KBM-7 (cell line): ENCODE measurements at regions not wholly inside any gene's neighbourhood (a gene's known extent, or its start where the extent isn't known, plus 50 kb on each side); places are given as distances from the start of the nearest gene placed in this dataset.
"Not testable (repeated sequence)": the region's sequence is repeated elsewhere in the genome, so short reads cannot be mapped to it uniquely, and the experiment has no call there.

Source experiments
- DNase-seq: peaks from one replicate; pipeline ENCODE4 v3.0.0-alpha.2; 2015
- in situ Hi-C: fragments of 300-500 bp; cut with MboI; formaldehyde crosslinking; loops from 2 replicates; pipeline ENCODE4 v1.14.3; 2020; ENCODE audit warnings: low sequenced_read_pairs, low pct_unique_long_range_greater_than_20kb, mixed read lengths

DNA sequence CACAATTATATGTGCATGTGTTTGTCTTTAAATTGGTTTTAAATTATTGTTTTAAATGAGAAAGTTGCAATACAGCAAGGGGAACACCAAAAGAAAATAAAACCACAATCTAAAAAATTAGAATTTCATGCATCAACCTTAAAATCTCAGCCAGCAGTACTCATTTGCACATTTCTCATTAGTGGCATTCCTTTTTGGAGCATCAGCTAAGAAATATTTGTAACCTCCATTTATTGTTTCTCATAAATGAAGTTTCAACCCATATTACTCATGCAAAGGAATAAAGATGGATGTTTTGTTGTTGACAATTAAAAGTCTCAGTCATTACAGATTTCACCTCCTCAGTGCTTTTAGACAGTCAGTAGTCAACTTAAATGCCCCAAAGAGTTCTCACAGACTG lies 160.1 kb downstream of the TBX15 start:
- in situ Hi-C loops, result no loop called here
- DNase-seq, result no peak

DNA sequence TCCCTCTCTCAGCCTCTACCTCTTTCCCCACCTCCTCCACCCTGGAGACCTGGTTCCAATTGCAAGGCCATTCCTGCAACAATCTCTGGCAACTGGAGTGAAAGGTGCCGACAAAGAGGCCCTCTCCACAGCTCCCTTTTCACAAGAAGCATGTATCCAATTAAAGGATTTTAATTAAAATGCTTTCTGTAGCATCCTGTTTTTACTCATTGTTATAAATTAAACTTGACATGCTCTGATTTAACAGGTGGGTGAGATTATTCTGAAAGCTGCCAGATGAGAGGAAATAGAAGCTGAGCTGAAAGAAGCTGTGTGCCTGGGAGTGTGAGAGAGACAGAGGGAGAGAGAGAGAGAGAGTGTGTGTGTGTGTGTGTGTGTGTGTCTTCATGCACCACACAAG lies 160.5 kb downstream of the TBX15 start:
- DNase-seq, result no peak
- in situ Hi-C loops, result no loop called here

DNA sequence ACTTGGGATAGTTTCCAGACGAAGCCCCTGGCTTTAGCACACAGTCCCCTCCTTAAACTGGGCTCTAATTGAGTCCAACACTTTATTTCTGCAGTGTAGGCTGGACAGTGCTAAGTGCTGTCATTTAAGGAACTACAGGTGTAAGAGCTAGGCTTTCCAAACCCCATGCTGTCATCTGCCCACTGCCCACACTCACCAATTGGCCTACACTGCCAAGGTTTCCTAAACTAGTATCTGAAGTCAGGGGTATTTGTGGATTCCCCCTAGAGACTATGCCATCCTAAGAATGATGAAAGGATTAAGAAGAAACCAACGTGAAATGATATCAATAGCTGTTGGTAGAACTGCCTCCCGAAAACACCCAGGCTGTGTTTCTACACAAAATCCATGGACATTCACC lies 160.9 kb downstream of the TBX15 start:
- DNase-seq, result no peak
- in situ Hi-C loops, result no loop called here

DNA sequence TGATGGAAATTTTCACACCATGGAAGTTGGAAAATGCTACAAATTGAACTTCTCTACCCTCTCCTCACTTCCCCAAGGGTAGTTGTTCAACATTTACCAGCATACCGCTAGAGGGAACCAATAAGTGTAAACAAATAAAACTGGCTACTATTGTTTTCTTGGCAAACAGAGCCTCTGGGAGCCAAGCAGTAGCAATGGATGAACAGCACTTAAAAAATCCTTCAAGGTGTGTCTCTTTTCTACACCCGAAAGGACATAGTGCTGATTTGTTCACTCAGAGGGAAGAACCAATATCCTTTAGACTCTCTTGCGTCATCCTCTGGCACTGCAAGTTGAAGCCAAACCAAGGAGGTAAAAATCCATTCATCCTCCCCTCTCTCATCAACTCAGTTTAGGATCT lies 161.5 kb downstream of the TBX15 start:
- no peak for DNase-seq
- in situ Hi-C loops, result no loop called here

DNA sequence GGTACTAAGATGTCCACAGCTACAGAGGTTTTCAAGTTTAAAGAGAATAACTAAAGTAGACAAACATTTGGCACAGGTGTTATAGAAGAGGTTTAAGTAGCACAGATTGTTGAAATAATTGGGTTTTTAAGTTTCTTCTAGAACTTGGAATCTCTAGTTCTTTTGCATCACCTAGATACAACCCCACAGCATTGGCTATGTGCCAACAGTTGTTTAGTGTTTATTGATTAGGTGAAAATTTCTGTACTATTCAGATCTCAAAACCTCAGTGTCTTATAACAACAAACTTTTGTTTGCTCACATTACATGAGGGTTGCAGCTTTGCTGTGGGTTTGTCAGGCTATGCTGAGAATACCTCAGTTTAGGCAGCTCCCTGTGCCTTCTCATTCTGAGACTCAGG lies 162.5 kb downstream of the TBX15 start:
- in situ Hi-C loops, result no loop called here
- no peak for DNase-seq

DNA sequence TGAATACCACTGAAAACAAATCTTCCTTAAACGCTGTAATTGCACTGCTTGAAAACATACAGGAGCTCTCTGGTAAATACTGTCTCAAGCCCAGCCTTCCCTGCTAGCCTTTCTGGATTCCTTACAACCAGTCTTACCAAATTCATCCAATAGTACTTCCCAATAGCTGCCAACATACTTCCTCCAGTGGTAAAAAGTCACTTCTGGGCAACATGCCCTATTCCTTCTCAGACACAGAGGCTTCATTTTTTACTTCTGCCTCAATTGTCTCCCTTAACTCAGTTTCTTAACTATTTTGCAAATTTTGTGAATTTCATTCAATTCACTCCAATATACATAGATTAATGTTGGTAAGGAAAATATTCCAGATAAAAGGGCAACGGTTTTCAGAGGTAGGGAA lies 166.3 kb downstream of the TBX15 start:
- no peak for DNase-seq
- in situ Hi-C loops, result no loop called here

DNA sequence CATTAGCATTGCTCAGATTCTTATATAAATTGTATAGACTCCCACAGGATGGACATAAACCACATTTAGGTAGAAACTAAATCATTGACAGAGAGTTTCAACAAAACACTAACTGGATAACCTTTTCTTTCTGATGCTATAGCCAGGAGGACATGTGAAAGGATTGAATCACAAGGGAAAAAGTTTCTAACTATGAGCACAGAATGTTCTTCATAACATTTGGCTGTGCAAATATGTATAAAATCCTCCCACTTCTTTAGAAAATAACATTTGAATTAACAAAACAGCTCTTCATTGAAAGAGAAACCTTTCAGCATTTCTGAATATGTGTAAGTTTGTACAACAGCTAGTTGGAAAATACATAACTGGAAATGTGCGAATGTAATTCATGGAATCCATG lies 167.3 kb downstream of the TBX15 start:
- DNase-seq, result no peak
- in situ Hi-C loops, result no loop called here

DNA sequence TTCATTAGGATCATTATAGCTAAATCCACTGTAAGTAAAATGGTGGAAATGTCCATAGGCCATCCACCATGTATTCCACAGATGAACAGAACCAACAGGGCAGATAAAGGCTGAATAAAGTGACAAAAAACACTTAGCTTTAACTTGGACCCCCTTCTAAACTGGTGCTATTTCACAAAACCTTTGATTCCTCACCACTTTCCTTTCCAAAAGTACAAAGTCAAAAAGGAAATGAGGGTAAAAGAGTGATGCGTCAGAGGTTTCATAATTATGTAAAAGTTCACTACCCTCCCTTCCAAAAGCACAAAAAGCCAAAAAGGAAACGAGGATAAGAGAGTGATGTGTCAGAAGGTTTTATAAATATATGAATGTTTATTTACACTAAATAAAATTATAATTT lies 172.2 kb downstream of the TBX15 start:
- in situ Hi-C loops, result no loop called here
- DNase-seq, result no peak

DNA sequence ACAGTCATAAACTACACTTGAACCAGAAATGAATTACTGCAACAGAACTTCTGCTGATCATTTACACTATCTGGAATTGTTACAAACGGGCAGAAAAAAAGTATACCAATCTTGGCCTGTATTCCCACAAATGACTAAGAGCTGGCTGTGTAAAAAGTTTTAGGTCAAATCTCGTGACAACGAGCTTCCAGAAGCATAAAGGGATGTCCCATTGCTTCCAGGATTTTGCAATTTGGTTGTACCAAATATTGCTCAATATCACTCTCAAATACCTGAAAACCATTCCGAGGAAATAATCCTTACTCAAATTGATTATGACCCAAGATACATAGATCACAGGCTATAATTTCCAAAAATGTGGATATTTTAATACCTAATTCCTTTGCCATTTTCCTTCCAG lies 175.6 kb downstream of the TBX15 start:
- DNase-seq, result no peak
- in situ Hi-C loops, result no loop called here

DNA sequence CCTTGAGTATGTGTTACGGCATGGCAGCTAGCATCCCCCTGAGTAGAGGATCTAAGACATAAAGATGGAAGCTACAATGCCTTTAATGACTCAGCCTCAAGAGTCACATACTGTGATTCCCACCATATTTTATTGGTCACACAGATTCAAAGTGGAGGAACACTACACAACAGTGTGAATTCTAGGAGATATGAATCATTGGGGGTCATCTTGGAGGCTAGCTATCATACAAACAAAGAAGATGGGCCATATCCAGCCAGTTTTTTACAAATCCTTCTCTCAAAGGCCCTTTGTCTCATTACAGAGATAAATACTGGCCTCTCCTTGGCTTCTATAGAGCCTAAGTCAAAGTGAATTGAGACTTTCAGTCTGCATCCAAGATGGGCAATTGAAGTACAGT lies 177.0 kb downstream of the TBX15 start:
- in situ Hi-C loops, result no loop called here
- DNase-seq, result no peak

DNA sequence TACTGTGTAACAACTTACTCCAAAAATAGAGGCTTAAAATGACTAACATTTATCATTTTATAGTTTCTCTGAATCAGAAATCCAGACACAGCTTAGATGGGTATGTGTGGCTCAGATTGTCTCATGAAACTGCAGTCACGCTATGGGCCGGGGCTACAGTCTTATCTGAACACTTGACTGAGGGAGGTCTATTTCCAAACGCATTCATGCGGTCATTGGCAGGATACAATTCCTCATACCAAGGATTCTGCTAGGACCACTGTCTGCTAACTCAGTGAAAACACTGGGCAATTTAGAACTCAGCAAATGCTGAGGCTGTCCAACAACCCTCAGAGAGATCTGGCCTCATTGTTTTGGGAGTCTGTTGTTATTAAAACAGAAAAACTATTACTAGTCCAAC lies 178.6 kb downstream of the TBX15 start:
- in situ Hi-C loops, result no loop called here
- DNase-seq, result no peak

DNA sequence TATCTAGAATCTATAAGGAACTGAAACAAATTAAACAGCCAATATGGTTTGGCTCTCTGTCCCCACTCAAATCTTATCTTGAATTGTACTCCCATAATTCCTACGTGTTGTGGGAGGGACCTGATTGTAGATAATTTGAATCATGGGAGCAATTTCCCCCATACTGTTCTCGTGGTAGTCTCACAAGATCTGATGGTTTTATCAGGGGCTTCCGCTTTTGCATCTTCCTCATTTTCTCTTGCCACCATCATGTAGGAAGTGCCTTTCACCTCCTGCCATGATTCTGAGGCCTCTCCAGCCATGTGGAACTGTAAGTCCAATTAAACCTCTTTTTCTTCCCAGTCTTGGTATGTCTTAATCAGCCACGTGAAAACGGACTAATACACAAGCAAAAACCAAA lies 185.0 kb downstream of the TBX15 start:
- peak; percentile 54 for DNase-seq
- in situ Hi-C loops, result not testable (repeated sequence)

DNA sequence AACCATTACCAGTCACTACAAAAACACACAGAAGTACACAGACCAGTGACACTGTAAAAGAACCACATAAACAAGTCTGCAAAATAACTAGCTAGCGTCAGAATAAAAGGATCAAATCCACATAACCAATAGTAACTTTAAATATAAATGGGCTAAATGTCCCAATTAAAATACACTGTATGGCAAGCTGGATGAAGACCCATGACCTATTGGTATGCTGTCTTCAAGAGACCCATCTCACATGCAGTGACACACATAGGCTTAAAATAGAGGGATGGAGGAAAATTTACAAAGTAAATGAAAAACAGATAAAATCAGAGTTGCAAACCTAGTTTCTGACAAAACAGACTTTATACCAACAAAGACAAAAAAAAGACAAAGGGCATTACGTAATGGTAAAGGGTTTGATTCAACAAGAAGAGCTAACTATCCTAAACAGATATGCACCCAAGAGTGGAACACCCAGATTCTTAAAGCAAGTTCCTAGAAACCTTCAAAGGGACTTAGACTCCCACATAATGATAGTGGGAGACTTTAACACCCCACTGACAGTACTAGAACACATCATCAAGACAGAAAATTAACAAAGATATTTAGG lies 196.9 kb downstream of the TBX15 start:
- in situ Hi-C loops, result no loop called here
- DNase-seq, result no peak

DNA sequence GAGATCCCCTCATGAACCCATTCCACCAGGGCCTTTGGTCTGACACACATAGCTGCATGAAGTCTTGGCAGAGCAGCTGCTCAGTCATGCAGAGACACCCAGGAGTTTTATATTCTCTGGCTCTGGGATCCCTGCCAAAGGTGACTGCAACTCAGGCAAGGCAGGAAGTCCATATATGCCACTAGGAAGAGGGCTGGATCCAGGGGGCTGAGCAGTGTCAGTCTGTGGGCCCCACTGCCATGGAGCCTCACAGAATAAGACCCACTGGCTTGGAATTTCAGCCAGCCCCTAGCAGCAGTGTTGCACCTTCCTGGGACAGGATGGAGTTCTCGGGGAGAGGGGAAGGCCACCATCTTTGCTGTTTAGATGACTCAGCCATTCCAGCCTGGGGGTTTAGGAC lies 199.7 kb downstream of the TBX15 start:
- DNase-seq, result no peak
- in situ Hi-C loops, result no loop called here

DNA sequence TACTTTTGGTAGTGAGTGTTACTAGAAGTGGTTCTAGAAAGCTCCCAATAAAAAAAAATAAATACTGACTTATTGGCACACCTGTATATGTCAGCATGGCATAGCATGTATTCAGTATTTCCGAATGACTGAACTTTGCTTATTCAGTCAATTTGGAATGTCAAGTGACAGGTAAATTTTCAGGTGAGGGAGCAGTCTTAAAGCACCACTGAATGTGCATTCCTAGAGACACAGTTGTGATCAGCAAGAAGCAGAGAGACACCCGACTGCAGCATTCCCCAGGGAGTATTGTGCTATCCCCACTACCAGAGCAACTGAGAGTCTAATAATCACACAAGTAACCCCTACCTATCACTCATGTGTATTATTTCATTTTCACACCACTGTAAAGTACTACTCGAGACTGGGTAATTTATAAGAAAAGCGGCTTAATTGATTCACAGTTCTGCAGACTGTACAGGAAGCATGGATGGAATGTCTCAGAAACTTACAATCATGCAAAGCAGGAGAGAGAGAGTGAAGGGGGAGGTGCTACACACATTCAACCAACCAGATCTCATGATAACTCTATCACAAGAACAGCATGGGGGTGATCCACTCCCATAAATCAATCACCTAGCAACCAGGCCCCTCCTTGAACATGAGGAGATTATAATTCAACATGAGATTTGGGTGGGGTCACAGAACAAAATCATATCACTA lies 201.5 kb downstream of the TBX15 start:
- DNase-seq, result no peak
- in situ Hi-C loops, result no loop called here

DNA sequence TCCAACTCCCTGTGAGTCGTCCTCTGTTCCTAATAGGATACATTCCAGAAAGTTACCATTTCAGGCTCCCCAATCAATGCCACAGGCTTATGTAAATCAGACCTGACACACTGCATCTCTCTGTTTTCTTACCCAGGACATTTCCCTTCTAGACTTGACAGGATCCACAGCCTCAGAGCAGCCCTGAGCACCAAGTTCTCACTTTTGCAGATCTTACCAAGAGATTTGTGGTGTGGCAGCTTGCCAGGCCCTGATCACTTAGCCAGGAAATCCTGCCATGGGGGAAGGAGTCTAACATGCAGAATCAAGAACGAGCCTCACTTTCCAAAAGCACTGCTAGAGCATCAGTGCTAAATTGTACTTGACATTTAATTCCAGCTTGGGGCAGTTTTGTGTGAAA lies 202.9 kb downstream of the TBX15 start:
- peak; percentile 49 for DNase-seq
- in situ Hi-C loops, result no loop called here

DNA sequence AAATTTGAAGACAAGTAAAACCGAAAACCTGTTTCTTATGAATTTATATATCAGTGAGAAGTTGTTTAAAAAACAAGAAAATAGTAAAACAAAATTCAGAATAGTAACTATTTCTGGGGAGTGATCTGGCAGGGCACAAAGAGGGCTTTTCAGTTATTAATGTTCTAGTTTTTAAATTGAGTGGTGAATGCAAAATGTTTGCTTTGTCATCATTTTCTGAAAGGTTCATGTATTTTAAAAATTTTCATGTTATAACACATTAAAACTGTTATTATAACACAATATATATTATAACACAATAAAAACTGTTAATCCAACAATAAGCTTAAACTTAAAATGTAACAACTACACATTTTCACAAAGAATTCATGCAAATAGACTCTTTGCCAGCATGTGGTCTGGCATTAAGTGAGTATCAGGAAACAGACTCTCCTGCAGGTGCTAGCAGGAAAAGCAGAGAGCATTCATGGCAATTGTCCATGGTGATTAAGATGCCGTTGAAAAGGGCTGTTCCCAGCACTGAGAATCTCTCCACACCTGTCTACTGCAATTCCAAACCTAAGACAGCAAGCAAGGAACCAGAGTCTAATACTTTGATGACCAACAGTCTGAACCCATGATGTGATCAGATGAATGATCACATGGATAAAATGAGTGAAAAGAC lies 204.9 kb downstream of the TBX15 start:
- DNase-seq, result no peak

DNA sequence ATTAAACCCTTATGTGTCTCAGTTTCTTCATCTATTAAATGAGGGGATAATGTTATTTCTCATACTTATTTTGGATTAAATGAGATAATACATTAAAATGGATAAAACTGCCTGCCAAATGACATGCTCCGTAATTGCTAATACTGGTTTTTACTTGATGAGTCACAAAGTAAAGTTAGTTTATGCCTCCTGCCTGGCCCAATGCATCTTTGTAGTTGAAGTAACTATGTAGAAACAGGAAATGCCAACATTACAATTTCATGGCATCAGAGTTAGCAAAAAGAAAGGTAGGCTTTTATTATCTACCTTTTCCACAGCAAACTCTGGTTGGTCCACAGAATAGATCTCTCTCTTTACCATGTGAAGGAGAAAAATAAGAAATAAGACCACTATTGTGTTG lies 214.5 kb downstream of the TBX15 start:
- in situ Hi-C loops, result no loop called here
- no peak for DNase-seq

More for the DNA sequence above, 204.9 kb downstream of the TBX15 start:
- in situ Hi-C loops, result no loop called here

DNA sequence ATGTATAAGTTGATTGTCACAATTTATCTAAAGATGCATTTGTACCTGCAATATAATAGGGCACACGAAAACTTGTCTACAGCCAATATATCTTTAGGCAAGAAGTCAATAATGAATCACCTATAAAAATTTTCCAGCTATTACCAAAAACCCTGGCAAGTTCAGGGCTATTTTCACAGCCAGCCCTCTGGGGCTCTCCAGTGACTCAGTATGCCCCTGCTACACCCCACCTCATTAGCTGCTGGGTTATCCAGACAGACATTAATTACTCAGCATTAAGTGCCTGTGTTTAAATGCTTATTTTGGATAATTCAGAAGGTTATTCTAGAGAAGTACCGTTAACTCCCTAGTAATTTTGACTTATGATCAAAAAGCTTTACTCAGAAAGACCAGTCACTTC lies 220.2 kb downstream of the TBX15 start:
- no peak for DNase-seq
- in situ Hi-C loops, result no loop called here

DNA sequence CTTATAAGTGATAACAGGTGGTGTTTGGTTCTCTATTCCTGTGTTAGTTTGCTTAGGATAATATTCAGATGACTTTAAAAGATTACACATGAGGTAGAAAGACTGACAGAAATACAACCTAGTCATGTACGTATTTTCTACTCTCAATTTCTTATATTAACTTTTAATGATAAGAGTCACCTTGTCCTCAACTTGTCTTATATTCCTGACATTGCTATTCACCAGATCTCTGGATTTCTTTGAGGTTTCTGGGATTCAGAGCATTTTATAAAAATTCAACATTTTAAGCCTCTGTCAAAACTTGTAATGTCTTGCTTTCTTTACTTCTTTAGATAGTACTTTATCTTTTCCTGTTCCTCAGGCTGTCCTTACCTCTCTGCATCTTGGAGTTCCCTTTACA lies 234.2 kb downstream of the TBX15 start:
- no peak for DNase-seq

DNA sequence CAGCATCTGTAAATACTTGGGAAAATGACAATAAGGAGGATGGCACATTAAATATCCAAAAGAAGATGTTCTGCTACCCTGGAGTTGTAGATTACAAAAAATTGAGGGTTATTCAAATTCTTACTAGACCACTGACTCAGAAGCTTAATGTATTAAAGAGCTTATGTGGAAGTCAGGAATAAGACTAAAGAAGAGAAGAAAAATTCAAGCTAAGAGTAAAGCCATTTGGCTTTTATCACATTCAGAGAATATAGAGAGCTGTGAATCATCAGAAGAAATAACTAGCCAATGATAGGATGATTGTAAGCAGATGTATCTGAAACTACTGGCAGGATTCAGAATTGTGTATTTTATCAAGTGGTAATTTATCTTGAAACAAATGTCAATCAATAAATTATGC lies 237.0 kb downstream of the TBX15 start:
- in situ Hi-C loops, result no loop called here
- no peak for DNase-seq

More for the DNA sequence above, 234.2 kb downstream of the TBX15 start:
- in situ Hi-C loops, result no loop called here
